ENCODE measurements at regions not wholly inside any gene's neighbourhood (a gene's known extent, or its start where the extent isn't known, plus 50 kb on each side); places are given as distances from the start of the nearest gene placed in this dataset.

DNA sequence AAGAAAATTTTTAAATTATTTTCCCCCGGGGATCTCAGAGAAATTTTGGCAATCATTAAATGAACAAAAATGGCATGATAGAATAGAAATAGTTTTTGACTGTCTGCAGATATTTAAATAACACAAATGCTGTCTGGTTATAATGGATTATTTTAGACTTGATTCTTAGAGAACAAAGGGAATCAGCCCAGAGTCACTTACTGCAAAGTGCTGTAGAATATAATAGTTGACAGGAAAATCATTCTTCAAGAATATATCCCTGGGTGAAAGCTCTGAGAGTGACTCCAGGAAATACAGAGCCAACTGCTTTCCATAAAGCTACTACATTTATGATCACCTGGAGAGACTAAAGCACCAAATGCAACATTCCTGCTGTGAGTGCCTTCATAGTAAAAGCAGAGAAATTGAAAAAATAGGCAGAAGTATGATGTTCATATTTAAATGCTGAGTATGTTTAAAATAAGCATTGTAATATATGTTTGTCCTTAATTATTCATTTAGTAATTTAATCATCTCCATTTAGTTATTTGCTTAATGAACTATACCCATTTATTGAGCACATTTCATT is 1765.8 kb downstream of the SLITRK1 start:
- TF ChIP-seq, protein P1, sequence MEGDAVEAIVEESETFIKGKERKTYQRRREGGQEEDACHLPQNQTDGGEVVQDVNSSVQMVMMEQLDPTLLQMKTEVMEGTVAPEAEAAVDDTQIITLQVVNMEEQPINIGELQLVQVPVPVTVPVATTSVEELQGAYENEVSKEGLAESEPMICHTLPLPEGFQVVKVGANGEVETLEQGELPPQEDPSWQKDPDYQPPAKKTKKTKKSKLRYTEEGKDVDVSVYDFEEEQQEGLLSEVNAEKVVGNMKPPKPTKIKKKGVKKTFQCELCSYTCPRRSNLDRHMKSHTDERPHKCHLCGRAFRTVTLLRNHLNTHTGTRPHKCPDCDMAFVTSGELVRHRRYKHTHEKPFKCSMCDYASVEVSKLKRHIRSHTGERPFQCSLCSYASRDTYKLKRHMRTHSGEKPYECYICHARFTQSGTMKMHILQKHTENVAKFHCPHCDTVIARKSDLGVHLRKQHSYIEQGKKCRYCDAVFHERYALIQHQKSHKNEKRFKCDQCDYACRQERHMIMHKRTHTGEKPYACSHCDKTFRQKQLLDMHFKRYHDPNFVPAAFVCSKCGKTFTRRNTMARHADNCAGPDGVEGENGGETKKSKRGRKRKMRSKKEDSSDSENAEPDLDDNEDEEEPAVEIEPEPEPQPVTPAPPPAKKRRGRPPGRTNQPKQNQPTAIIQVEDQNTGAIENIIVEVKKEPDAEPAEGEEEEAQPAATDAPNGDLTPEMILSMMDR (conservative IDR thresholded peaks at IDR 0.05; ENCODE audit: low read depth, low read length), result no peak
- no peak for TF ChIP-seq EZH2 (IDR thresholded peaks at IDR 0.05; ENCODE audit: low read length, unreplicated experiment)
